KMS-11 (cell line): ENCODE measurements at regions not wholly inside any gene's neighbourhood (a gene's known extent, or its start where the extent isn't known, plus 50 kb on each side); places are given as distances from the start of the nearest gene placed in this dataset.
"Not testable (repeated sequence)": the region's sequence is repeated elsewhere in the genome, so short reads cannot be mapped to it uniquely, and the experiment has no call there.

ENCODE experiments used
- H2AFZ ChIP-seq: fragments of 200-600 bp; sonication (generic); 2 replicates; pipeline ENCODE4 v1.6.1; 2016; ENCODE audit warnings: antibody characterized with exemption, mixed run types, low read depth
- H3K27ac ChIP-seq: fragments of 200-600 bp; sonication (generic); 2 replicates; pipeline ENCODE4 v1.6.1; 2016; ENCODE audit warnings: mild to moderate bottlenecking, mixed run types
- H3K27me3 ChIP-seq: fragments of 200-600 bp; sonication (generic); 2 replicates; pipeline ENCODE4 v1.6.1; 2017; ENCODE audit warnings: mild to moderate bottlenecking, low read depth, mixed run types, moderate library complexity; ENCODE audit not compliant: insufficient read depth
- H3K36me3 ChIP-seq: fragments of 200-600 bp; sonication (generic); 2 replicates; pipeline ENCODE4 v1.6.1; 2017; ENCODE audit warnings: mild to moderate bottlenecking, mixed run types; ENCODE audit not compliant: insufficient read depth
- H3K4me1 ChIP-seq: fragments of 200-600 bp; sonication (generic); 2 replicates; pipeline ENCODE4 v1.6.1; 2016; ENCODE audit warnings: mild to moderate bottlenecking, low read depth, mixed run types; ENCODE audit not compliant: poor library complexity, severe bottlenecking
- H3K4me2 ChIP-seq: fragments of 200-600 bp; sonication (generic); 2 replicates; pipeline ENCODE4 v1.7.0; 2016; ENCODE audit warnings: mild to moderate bottlenecking, mixed run types
- H3K4me3 ChIP-seq: fragments of 200-600 bp; sonication (generic); IDR thresholded peaks from 2 replicates; pipeline ENCODE4 v1.6.1; 2017; ENCODE audit warnings: low read depth, low read length, mixed read lengths; ENCODE audit not compliant: insufficient read depth
- H3K79me2 ChIP-seq: fragments of 200-600 bp; sonication (generic); 2 replicates; pipeline ENCODE4 v1.6.1; 2016; ENCODE audit warnings: low read depth, mixed run types; ENCODE audit not compliant: insufficient read depth
- H3K9ac ChIP-seq: fragments of 200-600 bp; sonication (generic); 2 replicates; pipeline ENCODE4 v1.6.1; 2016; ENCODE audit warnings: mild to moderate bottlenecking, mixed run types
- H4K20me1 ChIP-seq: fragments of 200-600 bp; sonication (generic); 2 replicates; pipeline ENCODE4 v1.6.1; 2016; ENCODE audit warnings: mild to moderate bottlenecking, mixed run types; ENCODE audit not compliant: insufficient read depth
- TF ChIP-seq, protein P1 (sequence below): fragments of 200-600 bp; sonication (generic); conservative IDR thresholded peaks from 2 replicates; pipeline ENCODE4 v1.6.1; 2017; ENCODE audit warnings: low read depth, mild to moderate bottlenecking, antibody characterized with exemption, low read length, moderate library complexity, mixed read lengths

GRCh38 chr1:83438316-83438715 lies 560.6 kb downstream of the TTLL7 start:
- not testable (repeated sequence) for H3K79me2 ChIP-seq, H2AFZ ChIP-seq, H3K36me3 ChIP-seq, H3K4me2 ChIP-seq, H3K27ac ChIP-seq, H4K20me1 ChIP-seq, H3K4me3 ChIP-seq, H3K9ac ChIP-seq, H3K27me3 ChIP-seq, H3K4me1 ChIP-seq

DNA sequence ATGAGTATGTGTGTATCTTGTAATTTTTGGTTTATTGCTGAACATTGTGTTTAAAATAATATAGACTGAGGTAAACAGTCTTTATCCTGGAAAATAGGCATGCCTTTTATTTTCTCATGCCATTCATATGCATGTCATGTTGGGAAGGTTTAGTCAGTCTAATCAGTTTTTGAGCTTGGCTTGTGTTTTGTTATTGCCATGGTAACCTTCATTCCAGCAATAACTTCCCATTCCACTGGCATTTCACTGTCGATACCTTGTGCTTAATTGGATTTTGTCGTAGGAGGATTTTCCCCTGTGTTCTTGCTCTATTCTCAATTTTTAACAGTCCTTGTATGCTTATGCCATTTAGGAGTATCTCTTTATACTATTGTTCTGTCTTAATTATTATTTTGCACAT lies 563.6 kb downstream of the TTLL7 start:
- not testable (repeated sequence) for H2AFZ ChIP-seq, H3K27me3 ChIP-seq, H3K27ac ChIP-seq, H4K20me1 ChIP-seq, H3K9ac ChIP-seq, H3K4me3 ChIP-seq, H3K4me1 ChIP-seq, H3K36me3 ChIP-seq, H3K79me2 ChIP-seq, H3K4me2 ChIP-seq

- H3K9ac ChIP-seq, H3K27ac ChIP-seq, H3K4me2 ChIP-seq, H3K79me2 ChIP-seq, H3K27me3 ChIP-seq, H3K36me3 ChIP-seq, H2AFZ ChIP-seq, H3K4me3 ChIP-seq, H4K20me1 ChIP-seq, H3K4me1 ChIP-seq: not testable (repeated sequence)
These were observed 571.4 kb downstream of the TTLL7 start for GRCh38 chr1:83427566-83427965.

DNA sequence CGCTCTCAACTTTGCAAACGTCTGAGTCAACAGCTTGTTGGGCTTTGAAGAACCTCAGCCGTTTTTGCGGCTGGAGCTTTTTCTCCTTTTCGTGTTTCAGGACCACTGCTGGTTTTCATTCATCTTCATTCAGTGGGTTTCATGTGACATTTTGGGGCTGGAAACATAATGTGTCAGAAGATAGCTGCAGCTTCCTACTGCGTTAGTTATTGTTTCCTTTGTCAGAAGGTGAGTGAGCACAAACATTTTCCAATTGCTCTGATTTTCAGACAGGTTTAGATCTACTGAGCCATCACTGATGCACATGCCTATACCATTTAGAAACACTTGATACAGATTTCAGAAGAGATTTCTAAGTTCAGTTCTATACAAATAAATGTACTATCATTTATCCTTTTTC lies 575.5 kb downstream of the TTLL7 start:
- not testable (repeated sequence) for H3K36me3 ChIP-seq, H3K4me3 ChIP-seq, H3K79me2 ChIP-seq, H4K20me1 ChIP-seq, H3K9ac ChIP-seq, H3K4me1 ChIP-seq, H3K27ac ChIP-seq, H3K27me3 ChIP-seq, H3K4me2 ChIP-seq, H2AFZ ChIP-seq

- no peak overlapping the region for H3K9ac ChIP-seq
- no peaks in the 10 kb centered on the region for H3K79me2 ChIP-seq
- no peak overlapping the region for H2AFZ ChIP-seq
- H3K4me3 ChIP-seq = no peak overlapping the region
- H3K4me2 ChIP-seq = no peak overlapping the region
- no peaks in the 10 kb centered on the region for H3K4me1 ChIP-seq
- H3K27ac ChIP-seq = no peak overlapping the region
- TF ChIP-seq, protein P1, sequence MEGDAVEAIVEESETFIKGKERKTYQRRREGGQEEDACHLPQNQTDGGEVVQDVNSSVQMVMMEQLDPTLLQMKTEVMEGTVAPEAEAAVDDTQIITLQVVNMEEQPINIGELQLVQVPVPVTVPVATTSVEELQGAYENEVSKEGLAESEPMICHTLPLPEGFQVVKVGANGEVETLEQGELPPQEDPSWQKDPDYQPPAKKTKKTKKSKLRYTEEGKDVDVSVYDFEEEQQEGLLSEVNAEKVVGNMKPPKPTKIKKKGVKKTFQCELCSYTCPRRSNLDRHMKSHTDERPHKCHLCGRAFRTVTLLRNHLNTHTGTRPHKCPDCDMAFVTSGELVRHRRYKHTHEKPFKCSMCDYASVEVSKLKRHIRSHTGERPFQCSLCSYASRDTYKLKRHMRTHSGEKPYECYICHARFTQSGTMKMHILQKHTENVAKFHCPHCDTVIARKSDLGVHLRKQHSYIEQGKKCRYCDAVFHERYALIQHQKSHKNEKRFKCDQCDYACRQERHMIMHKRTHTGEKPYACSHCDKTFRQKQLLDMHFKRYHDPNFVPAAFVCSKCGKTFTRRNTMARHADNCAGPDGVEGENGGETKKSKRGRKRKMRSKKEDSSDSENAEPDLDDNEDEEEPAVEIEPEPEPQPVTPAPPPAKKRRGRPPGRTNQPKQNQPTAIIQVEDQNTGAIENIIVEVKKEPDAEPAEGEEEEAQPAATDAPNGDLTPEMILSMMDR = no peak
- no peaks in the 10 kb centered on the region for H3K36me3 ChIP-seq
- no peaks in the 10 kb centered on the region for H3K27me3 ChIP-seq
- no peaks in the 10 kb centered on the region for H4K20me1 ChIP-seq
These were observed 580.4 kb downstream of the TTLL7 start for GRCh38 chr1:83418558-83418957.

GRCh38 chr1:83413839-83414107 lies 585.2 kb downstream of the TTLL7 start:
- not testable (repeated sequence) for H3K36me3 ChIP-seq, H3K4me2 ChIP-seq, H3K9ac ChIP-seq, H3K4me3 ChIP-seq, H3K27me3 ChIP-seq, H2AFZ ChIP-seq, H3K4me1 ChIP-seq, H3K27ac ChIP-seq, H4K20me1 ChIP-seq, H3K79me2 ChIP-seq

GRCh38 chr1:83410746-83411413 lies 588.1 kb downstream of the TTLL7 start:
- not testable (repeated sequence) for H3K36me3 ChIP-seq, H3K79me2 ChIP-seq, H4K20me1 ChIP-seq, H3K27me3 ChIP-seq, H3K27ac ChIP-seq, H3K4me3 ChIP-seq, H2AFZ ChIP-seq, H3K9ac ChIP-seq, H3K4me2 ChIP-seq
- H3K4me1 ChIP-seq = peaks cover 11% of the 10 kb centered on the region

DNA sequence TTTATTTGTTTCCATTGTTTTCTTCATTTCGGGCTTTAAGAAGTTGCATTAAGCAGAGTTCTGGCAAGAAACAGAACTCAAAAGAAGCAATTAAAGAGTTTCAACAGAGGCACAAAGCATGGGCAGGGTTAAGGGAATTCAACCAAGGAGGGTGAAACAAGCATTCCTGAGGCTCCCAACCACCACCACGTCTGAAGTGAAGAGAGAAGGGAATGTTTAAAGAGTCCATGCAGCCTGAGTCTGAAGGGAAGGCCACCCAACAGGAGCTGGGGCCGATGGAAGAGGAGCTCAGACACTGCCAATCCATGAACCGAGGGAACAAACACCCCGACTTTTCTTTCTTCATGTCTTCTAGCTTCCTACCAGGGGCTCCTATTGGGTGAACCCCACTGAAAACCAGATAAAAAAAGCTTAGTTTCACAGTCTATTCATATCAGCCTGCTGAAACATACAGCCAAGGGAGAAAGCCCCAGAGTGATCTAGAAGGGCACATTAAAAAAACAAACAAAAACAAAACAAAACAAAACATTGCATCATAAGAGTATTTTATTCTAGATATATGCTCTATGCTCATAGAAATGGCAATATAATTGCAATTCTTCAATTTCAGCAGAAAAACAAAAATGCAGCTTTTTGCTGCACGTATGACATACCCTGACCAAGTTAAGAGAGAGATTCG lies 592.1 kb downstream of the TTLL7 start:
- not testable (repeated sequence) for H2AFZ ChIP-seq, H4K20me1 ChIP-seq, H3K9ac ChIP-seq, H3K4me3 ChIP-seq, H3K27me3 ChIP-seq, H3K36me3 ChIP-seq, H3K79me2 ChIP-seq
- Histone ChIP-seq H3K27ac (peak overlapping the region; percentile 79; the same call in 1 of the 2 replicates), H3K4me2 (peak overlapping the region; percentile 29; the same call in 1 of the 2 replicates), H3K4me1 (peaks cover 24% of the 10 kb centered on the region)

DNA sequence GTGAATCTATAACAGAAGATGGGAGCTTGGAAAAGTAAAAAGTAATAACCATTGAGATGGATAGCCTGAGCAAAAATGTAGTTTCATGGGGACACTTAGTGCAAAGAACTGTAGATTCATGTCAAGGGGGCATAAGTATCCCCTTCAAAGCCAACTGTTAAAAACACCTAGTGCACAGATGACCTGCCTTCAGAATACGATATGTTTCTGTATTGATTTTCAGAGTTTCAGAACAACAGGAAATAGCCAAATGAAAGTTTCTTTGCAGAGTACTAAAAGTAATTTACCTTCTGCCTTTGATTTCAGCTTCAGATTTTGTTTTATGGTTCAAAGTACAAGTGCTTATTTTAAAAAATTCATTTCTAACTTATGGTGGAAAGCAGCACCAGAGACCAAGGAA lies 593.1 kb downstream of the TTLL7 start:
- H3K36me3 ChIP-seq, H3K27me3 ChIP-seq, H4K20me1 ChIP-seq, H3K4me3 ChIP-seq, H3K79me2 ChIP-seq: not testable (repeated sequence)
- H2AFZ ChIP-seq = peak overlapping the region; percentile 30; the same call in 1 of the 2 replicates
- peak overlapping the region; percentile 76; the same call in 1 of the 2 replicates for H3K4me2 ChIP-seq
- H3K9ac ChIP-seq = peak overlapping the region; percentile 22; the same call in 1 of the 2 replicates
- H3K4me1 ChIP-seq = peaks cover 31% of the 10 kb centered on the region
- H3K27ac ChIP-seq = peak overlapping the region; percentile 79
